Endothelial cell (in vitro differentiated cells): ENCODE measurements at regions not wholly inside any gene's neighbourhood (a gene's known extent, or its start where the extent isn't known, plus 50 kb on each side); places are given as distances from the start of the nearest gene placed in this dataset.

ENCODE experiments used
- DNase-seq: peaks from one replicate; pipeline ENCODE4 v3.0.0; 2021; ENCODE audit warnings: low spot score
- H3K27ac Mint-ChIP-seq: one replicate; pipeline ENCODE4 v1.8.0; 2021; ENCODE audit warnings: mixed read lengths, inconsistent platforms; ENCODE audit not compliant: unreplicated experiment
- H3K27me3 Mint-ChIP-seq: one replicate; pipeline ENCODE4 v1.8.0; 2021; ENCODE audit warnings: mild to moderate bottlenecking, moderate library complexity, mixed read lengths, inconsistent platforms; ENCODE audit not compliant: unreplicated experiment
- H3K36me3 Mint-ChIP-seq: one replicate; pipeline ENCODE4 v1.8.0; 2021; ENCODE audit warnings: mild to moderate bottlenecking, low read depth, mixed read lengths, inconsistent platforms; ENCODE audit not compliant: unreplicated experiment
- H3K4me1 Mint-ChIP-seq: one replicate; pipeline ENCODE4 v1.8.0; 2021; ENCODE audit warnings: mild to moderate bottlenecking, mixed read lengths, inconsistent platforms; ENCODE audit not compliant: unreplicated experiment
- H3K4me3 Mint-ChIP-seq: one replicate; pipeline ENCODE4 v1.8.0; 2021; ENCODE audit warnings: mild to moderate bottlenecking, mixed read lengths, inconsistent platforms; ENCODE audit not compliant: unreplicated experiment
- H3K9me3 Mint-ChIP-seq: one replicate; pipeline ENCODE4 v1.8.0; 2021; ENCODE audit warnings: mixed read lengths, inconsistent platforms; ENCODE audit not compliant: unreplicated experiment
- CTCF ChIP-seq: fragments of 200-600 bp; sonication (generic); IDR thresholded peaks from one replicate; pipeline ENCODE4 v1.5.0; 2021; ENCODE audit warnings: antibody characterized with exemption; ENCODE audit not compliant: unreplicated experiment

GRCh38 chr7:46565253-46566096, 644.4 kb upstream of the IGFBP3 start:
- Mint-ChIP-seq H3K4me3 (no peak overlapping the region), H3K9me3 (no peaks in the 10 kb centered on the region), H3K36me3 (no peaks in the 10 kb centered on the region), H3K27ac (no peak overlapping the region), H3K4me1 (no peaks in the 10 kb centered on the region), H3K27me3 (peaks cover 1% of the 10 kb centered on the region)
- DNase-seq: no peak
- no peak for TF ChIP-seq CTCF

- Mint-ChIP-seq H3K27ac (no peak overlapping the region), H3K4me3 (no peak overlapping the region), H3K36me3 (no peaks in the 10 kb centered on the region), H3K27me3 (peaks cover 4% of the 10 kb centered on the region), H3K4me1 (no peaks in the 10 kb centered on the region), H3K9me3 (no peaks in the 10 kb centered on the region)
- no peak for DNase-seq
- TF ChIP-seq CTCF: no peak
Measured at GRCh38 chr7:46559194-46559832, 638.2 kb upstream of the IGFBP3 start.

GRCh38 chr7:46558482-46559193, 637.6 kb upstream of the IGFBP3 start:
- Mint-ChIP-seq H3K9me3 (no peaks in the 10 kb centered on the region), H3K4me3 (no peak overlapping the region), H3K36me3 (no peaks in the 10 kb centered on the region), H3K27me3 (peaks cover 3% of the 10 kb centered on the region), H3K27ac (no peak overlapping the region), H3K4me1 (no peaks in the 10 kb centered on the region)
- DNase-seq: no peak
- TF ChIP-seq CTCF: no peak

GRCh38 chr7:46557781-46558180, 636.7 kb upstream of the IGFBP3 start:
- no peaks in the 10 kb centered on the region for H3K36me3 Mint-ChIP-seq
- no peaks in the 10 kb centered on the region for H3K4me1 Mint-ChIP-seq
- DNase-seq: no peak
- no peak overlapping the region for H3K4me3 Mint-ChIP-seq
- peaks cover 3% of the 10 kb centered on the region for H3K27me3 Mint-ChIP-seq
- TF ChIP-seq CTCF: no peak
- H3K9me3 Mint-ChIP-seq: no peaks in the 10 kb centered on the region
- no peak overlapping the region for H3K27ac Mint-ChIP-seq
